ENCODE measurements at regions not wholly inside any gene's neighbourhood (a gene's known extent, or its start where the extent isn't known, plus 50 kb on each side); places are given as distances from the start of the nearest gene placed in this dataset.

GRCh38 chr10:59582780-59583179, 126.9 kb downstream of the SLC16A9 start:
- H2BK5ac ChIP-seq (ENCODE audit: low read depth, low read length) = no peak overlapping the region
- no peak overlapping the region for H2BK12ac ChIP-seq (ENCODE audit: low read depth, low read length)
- H3K9me3 ChIP-seq (ENCODE audit: insufficient read depth in 2 of 2, low read depth in 1 of 2, low read length in 1 of 2) = no peaks in the 10 kb centered on the region
- H3K23me2 ChIP-seq (ENCODE audit: low read depth, low read length) = no peaks in the 10 kb centered on the region
- H3K4me3 ChIP-seq (ENCODE audit: extremely low read depth in 1 of 4, insufficient read depth in 2 of 4, low read depth in 3 of 4, low read length in 4 of 4) = no peak overlapping the region
- 86% methylated on average over 3 of the region's 3 CpGs; no CpG with 5 or more reads in 1 of the 2 experiments for WGBS, 2 experiments (ENCODE audit: extremely low coverage in 1 of 2, insufficient coverage in 1 of 2, insufficient read length in 1 of 2, insufficient replicate concordance in 2 of 2, low coverage in 1 of 2, low lambda C conversion rate in 2 of 2, missing lambda C conversion rate in 1 of 2)
- ChIA-PET CTCF (ENCODE audit: partially characterized antibody) (interaction anchor here (1.0 to 3.7 kb wide), 8 partner anchors 10 to 800 kb away, joined by 3 to 29 read pairs (median 3); no protein-coding TSS in a partner anchor), POLR2A (ENCODE audit: partially characterized antibody) (interaction anchor here (1.0 kb wide), 1 partner anchor 44 kb away, joined by 3 read pairs; no protein-coding TSS in a partner anchor)
- H3K56ac ChIP-seq (replicated peaks; ENCODE audit: insufficient read length, low read depth, low read length) = no peak overlapping the region
- H3K27me3 ChIP-seq (replicated peaks in 1 of 4; ENCODE audit: control insufficient read depth in 3 of 4, extremely low read depth in 1 of 4, insufficient read depth in 3 of 4, low read length in 3 of 4) = no peaks in the 10 kb centered on the region
- H4K20me1 ChIP-seq (replicated peaks in 1 of 2; ENCODE audit: control insufficient read depth in 1 of 2, insufficient read depth in 2 of 2, low read length in 2 of 2) = no peaks in the 10 kb centered on the region
- no peaks in the 10 kb centered on the region for H3K79me2 ChIP-seq (ENCODE audit: control insufficient read depth in 1 of 2, insufficient read depth in 2 of 2, low read length in 2 of 2)
- no peak overlapping the region for H4K5ac ChIP-seq (ENCODE audit: insufficient read length, low read depth, low read length)
- no peak overlapping the region for H3K4me2 ChIP-seq (ENCODE audit: insufficient read depth in 1 of 2, low read depth in 2 of 2, low read length in 2 of 2)
- no peak overlapping the region for H3K23ac ChIP-seq (ENCODE audit: insufficient read length)
- no peak overlapping the region for H3K27ac ChIP-seq (ENCODE audit: low read depth, low read length)
- no peak overlapping the region for H2BK120ac ChIP-seq (replicated peaks; ENCODE audit: low read depth, low read length)
- no peaks in the 10 kb centered on the region for H3K36me3 ChIP-seq (ENCODE audit: control insufficient read depth in 2 of 4, insufficient read depth in 4 of 4, low read length in 3 of 4)
- no peaks in the 10 kb centered on the region for H3K79me1 ChIP-seq (ENCODE audit: low read depth, low read length)
- H2BK20ac ChIP-seq (ENCODE audit: low read length) = no peak overlapping the region
- no peak overlapping the region for H2AK5ac ChIP-seq (ENCODE audit: low read depth, low read length)
- no peak overlapping the region for H3K14ac ChIP-seq (ENCODE audit: insufficient read length)
- no peaks in the 10 kb centered on the region for H3K4me1 ChIP-seq (replicated peaks in 1 of 4; ENCODE audit: control insufficient read depth in 3 of 4, insufficient read depth in 4 of 4, low read length in 3 of 4)
- no peak overlapping the region for H3K18ac ChIP-seq (ENCODE audit: extremely low read depth, low read length)
- DNase-seq (ENCODE audit: low read depth in 1 of 2, low spot score in 2 of 2) = no peak
- FAIRE-seq = no peak
- H2AFZ ChIP-seq (ENCODE audit: low read length) = no peak overlapping the region
- H3K9ac ChIP-seq (replicated peaks in 1 of 4; ENCODE audit: extremely low read depth in 1 of 4, low read depth in 3 of 4, low read length in 3 of 4) = no peak overlapping the region
- no peak overlapping the region for H4K8ac ChIP-seq (ENCODE audit: extremely low read depth, insufficient read depth, low read length)
- no peak overlapping the region for H3K4ac ChIP-seq (replicated peaks; ENCODE audit: insufficient read length, low read depth, low read length)
- no peak overlapping the region for H2BK15ac ChIP-seq (ENCODE audit: low read length)
- no peak overlapping the region for H4K91ac ChIP-seq (replicated peaks; ENCODE audit: insufficient read length, low read length)
- TF ChIP-seq RFX5 (IDR thresholded peaks at IDR 0.05; ENCODE audit: borderline replicate concordance, low read depth, low read length) (no peak), NRF1 (IDR thresholded peaks at IDR 0.05; ENCODE audit: low read depth, low read length) (no peak), POLR2A (IDR thresholded peaks at IDR 0.05; ENCODE audit: control extremely low read depth in 1 of 2, low read depth in 2 of 2, low read length in 2 of 2) (no peak), MAFK (IDR thresholded peaks at IDR 0.05; ENCODE audit: low read depth, low read length) (no peak), BACH1 (IDR thresholded peaks at IDR 0.05; ENCODE audit: low read length) (no peak), SP2 (IDR thresholded peaks at IDR 0.05; ENCODE audit: low read length) (no peak), KDM5A (IDR thresholded peaks at IDR 0.05; ENCODE audit: low read length) (no peak), TAF7 (optimal IDR thresholded peaks at IDR 0.05; ENCODE audit: borderline replicate concordance, low read depth, low read length) (no peak), CHD2 (IDR thresholded peaks at IDR 0.05; ENCODE audit: low read length) (no peak), RXRA (IDR thresholded peaks at IDR 0.05; ENCODE audit: insufficient read depth, low read depth, low read length) (no peak), ZNF274 (IDR thresholded peaks at IDR 0.05; ENCODE audit: borderline replicate concordance, extremely low read depth, low read length) (no peak), TCF12 (IDR thresholded peaks at IDR 0.05; ENCODE audit: low read depth, low read length) (no peak), RBBP5 (IDR thresholded peaks at IDR 0.05; ENCODE audit: borderline replicate concordance, low read depth, low read length) (no peak), TBP (IDR thresholded peaks at IDR 0.05; ENCODE audit: low read depth, low read length) (no peak)
- TF ChIP-seq, protein P1, sequence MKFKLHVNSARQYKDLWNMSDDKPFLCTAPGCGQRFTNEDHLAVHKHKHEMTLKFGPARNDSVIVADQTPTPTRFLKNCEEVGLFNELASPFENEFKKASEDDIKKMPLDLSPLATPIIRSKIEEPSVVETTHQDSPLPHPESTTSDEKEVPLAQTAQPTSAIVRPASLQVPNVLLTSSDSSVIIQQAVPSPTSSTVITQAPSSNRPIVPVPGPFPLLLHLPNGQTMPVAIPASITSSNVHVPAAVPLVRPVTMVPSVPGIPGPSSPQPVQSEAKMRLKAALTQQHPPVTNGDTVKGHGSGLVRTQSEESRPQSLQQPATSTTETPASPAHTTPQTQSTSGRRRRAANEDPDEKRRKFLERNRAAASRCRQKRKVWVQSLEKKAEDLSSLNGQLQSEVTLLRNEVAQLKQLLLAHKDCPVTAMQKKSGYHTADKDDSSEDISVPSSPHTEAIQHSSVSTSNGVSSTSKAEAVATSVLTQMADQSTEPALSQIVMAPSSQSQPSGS (IDR thresholded peaks at IDR 0.05; ENCODE audit: low read length) = no peak
